CD4-positive, alpha-beta T cell treated with Interleukin-4 for 1 hour (primary cell): ENCODE measurements at regions not wholly inside any gene's neighbourhood (a gene's known extent, or its start where the extent isn't known, plus 50 kb on each side); places are given as distances from the start of the nearest gene placed in this dataset.

ENCODE experiments used
- DNase-seq, 2 donors: peaks; one replicate each; pipeline ENCODE4 v3.0.0-alpha.2; 2020 to 2022

- DNase-seq: no peak
Measured at GRCh38 chr10:131760416-131761166, 140.2 kb upstream of the PPP2R2D start.

GRCh38 chr10:131762789-131763696 is 137.8 kb upstream of the PPP2R2D start:
- DNase-seq: no peak

- no peak for DNase-seq
Measured at GRCh38 chr10:131764929-131765328, 135.9 kb upstream of the PPP2R2D start.

- no peak for DNase-seq
Measured at GRCh38 chr10:131766096-131766495, 134.7 kb upstream of the PPP2R2D start.

GRCh38 chr10:131767716-131768115 is 133.1 kb upstream of the PPP2R2D start:
- no peak for DNase-seq

GRCh38 chr10:131769571-131770410 is 131.0 kb upstream of the PPP2R2D start:
- no peak for DNase-seq

GRCh38 chr10:131770946-131771633 is 129.7 kb upstream of the PPP2R2D start:
- DNase-seq: no peak

GRCh38 chr10:131771634-131772358 is 129.0 kb upstream of the PPP2R2D start:
- no peak for DNase-seq

- no peak for DNase-seq
Measured at GRCh38 chr10:131772441-131772840, 128.4 kb upstream of the PPP2R2D start.

GRCh38 chr10:131773370-131774343 is 127.2 kb upstream of the PPP2R2D start:
- DNase-seq: no peak

- no peak for DNase-seq
Measured at GRCh38 chr10:131774681-131775085, 126.1 kb upstream of the PPP2R2D start.

- DNase-seq: no peak
Measured at GRCh38 chr10:131775433-131775832, 125.4 kb upstream of the PPP2R2D start.

- DNase-seq: no peak
Measured at GRCh38 chr10:131775833-131776232, 125.0 kb upstream of the PPP2R2D start.

GRCh38 chr10:131776496-131776895 is 124.3 kb upstream of the PPP2R2D start:
- no peak for DNase-seq

GRCh38 chr10:131777162-131777561 is 123.6 kb upstream of the PPP2R2D start:
- no peak for DNase-seq

GRCh38 chr10:131777921-131778320 is 122.9 kb upstream of the PPP2R2D start:
- DNase-seq: no peak

GRCh38 chr10:131778385-131778784 is 122.4 kb upstream of the PPP2R2D start:
- no peak for DNase-seq

- DNase-seq: no peak
Measured at GRCh38 chr10:131778842-131779241, 122.0 kb upstream of the PPP2R2D start.

GRCh38 chr10:131779661-131780394 is 121.0 kb upstream of the PPP2R2D start:
- no peak for DNase-seq

GRCh38 chr10:131781076-131781475 is 119.7 kb upstream of the PPP2R2D start:
- DNase-seq: no peak
